ENCODE measurements at regions not wholly inside any gene's neighbourhood (a gene's known extent, or its start where the extent isn't known, plus 50 kb on each side); places are given as distances from the start of the nearest gene placed in this dataset.

DNA sequence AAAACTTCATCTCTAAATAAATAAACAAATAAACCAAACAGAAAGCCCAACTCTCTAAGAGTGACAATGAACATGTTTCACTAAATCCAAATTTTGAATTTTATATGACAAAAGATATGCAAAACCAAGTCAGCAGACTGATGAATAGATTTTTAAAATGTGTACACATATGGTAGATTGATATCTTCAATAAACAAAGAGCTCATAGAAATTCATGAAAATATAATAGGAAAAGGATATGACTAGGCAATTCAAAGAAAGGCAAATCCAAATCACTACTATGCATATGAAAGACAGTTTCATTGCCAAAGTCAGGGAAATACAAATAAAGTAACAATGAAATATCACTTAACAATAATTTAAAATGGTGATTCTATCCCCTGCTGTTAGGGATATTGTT is 63.7 kb upstream of the NBEA start:
- TF ChIP-seq, protein P1, sequence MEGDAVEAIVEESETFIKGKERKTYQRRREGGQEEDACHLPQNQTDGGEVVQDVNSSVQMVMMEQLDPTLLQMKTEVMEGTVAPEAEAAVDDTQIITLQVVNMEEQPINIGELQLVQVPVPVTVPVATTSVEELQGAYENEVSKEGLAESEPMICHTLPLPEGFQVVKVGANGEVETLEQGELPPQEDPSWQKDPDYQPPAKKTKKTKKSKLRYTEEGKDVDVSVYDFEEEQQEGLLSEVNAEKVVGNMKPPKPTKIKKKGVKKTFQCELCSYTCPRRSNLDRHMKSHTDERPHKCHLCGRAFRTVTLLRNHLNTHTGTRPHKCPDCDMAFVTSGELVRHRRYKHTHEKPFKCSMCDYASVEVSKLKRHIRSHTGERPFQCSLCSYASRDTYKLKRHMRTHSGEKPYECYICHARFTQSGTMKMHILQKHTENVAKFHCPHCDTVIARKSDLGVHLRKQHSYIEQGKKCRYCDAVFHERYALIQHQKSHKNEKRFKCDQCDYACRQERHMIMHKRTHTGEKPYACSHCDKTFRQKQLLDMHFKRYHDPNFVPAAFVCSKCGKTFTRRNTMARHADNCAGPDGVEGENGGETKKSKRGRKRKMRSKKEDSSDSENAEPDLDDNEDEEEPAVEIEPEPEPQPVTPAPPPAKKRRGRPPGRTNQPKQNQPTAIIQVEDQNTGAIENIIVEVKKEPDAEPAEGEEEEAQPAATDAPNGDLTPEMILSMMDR (IDR thresholded peaks at IDR 0.05; ENCODE audit: borderline replicate concordance, extremely low read depth, low read length, poor library complexity, severe bottlenecking), result no peak
- no peak for TF ChIP-seq EZH2 (IDR thresholded peaks at IDR 0.05; ENCODE audit: borderline replicate concordance, low read depth, low read length, severe bottlenecking)

Measured in DND-41 (cell line).